ENCODE measurements at regions not wholly inside any gene's neighbourhood (a gene's known extent, or its start where the extent isn't known, plus 50 kb on each side); places are given as distances from the start of the nearest gene placed in this dataset.

DNA sequence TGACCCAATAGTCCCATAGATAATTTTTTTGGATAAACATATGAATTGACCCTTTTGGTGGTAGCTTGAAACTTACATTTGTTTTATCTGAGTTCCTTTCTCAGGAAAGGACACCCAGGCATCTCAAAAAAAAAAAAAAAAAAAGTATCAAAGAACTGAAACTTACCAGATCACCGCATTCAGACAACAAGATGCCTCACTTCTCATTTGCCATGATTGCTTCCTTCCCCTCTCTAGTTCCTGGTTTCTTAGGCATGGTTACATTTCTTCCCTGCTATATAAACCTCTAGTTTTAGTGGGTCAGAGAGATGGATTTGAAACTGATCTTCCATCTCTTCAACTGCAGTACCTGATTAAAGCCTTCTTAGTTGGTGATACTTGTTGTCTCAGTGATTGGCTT, 240.1 kb downstream of the ACKR3 start:
- no peak for DNase-seq

GRCh38 chr2:236811062-236811656, 241.5 kb downstream of the ACKR3 start:
- no peak for DNase-seq

DNA sequence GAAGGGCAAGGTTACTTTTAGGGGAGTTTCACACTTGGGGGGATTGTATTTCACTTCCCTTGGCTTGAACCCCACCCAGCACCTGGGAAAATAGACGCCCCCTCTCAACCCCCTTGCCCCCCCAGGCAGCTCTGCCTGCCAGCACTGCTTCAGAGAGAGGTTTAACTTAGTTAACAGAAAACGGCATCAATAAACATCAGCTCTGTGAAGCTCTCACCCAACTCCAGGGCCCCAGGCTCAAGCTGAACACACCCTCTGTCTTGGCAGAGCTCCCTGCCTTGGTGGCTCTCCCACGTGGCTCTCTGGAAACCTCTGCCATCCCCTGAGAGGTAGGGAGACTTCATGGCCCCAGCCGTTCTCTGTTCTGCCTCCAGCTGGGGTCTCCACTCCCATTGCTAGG, 244.1 kb downstream of the ACKR3 start:
- no peak for DNase-seq

DNA sequence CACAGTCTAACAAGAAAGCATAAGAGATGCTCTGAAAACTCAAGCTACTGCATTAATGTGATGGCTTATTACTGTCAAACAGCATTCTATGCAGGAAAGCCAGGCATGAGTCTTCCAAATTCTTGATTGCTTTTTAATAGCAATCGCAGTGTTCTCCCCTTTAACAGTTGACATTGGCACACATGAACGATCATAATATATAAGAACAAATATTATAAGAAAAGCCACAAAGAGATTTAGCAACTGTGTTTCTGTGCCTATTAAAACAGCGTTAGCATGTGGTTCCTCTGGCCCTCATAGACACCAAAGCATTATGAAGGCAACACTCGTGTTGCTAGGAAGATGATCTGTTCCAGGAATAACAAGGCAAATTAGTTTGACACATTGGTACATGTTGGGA, 245.0 kb downstream of the ACKR3 start:
- no peak for DNase-seq

DNA sequence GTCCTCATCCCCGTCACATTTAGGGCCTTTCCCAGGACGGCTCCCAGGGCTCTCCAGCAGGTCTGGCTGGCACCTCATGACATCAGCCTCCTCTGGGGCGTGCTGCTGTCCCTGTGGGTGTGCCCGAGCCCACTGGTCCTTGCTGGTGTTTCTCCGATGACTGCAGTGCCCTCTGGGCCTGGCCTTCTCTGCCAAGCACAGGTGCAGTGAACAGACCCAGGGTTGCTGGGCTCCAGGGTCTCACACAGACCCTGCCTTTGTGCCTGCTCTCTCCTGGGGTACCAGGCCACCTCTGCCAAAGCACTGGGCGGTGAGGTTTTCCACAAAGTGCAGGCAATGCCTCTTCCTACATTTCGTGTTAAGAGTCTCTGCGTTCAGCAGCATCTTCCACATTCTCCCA, 246.1 kb downstream of the ACKR3 start:
- DNase-seq: no peak

- DNase-seq: no peak
Observed at GRCh38 chr2:236816197-236817170, 246.9 kb downstream of the ACKR3 start.

- no peak for DNase-seq
Observed at GRCh38 chr2:236818281-236819045, 248.8 kb downstream of the ACKR3 start.

- DNase-seq: no peak
Observed at GRCh38 chr2:236819275-236820002, 249.8 kb downstream of the ACKR3 start.

GRCh38 chr2:236820763-236821344, 251.2 kb downstream of the ACKR3 start:
- DNase-seq: no peak

- DNase-seq: no peak
Observed at GRCh38 chr2:236823041-236823629, 253.5 kb downstream of the ACKR3 start.

DNA sequence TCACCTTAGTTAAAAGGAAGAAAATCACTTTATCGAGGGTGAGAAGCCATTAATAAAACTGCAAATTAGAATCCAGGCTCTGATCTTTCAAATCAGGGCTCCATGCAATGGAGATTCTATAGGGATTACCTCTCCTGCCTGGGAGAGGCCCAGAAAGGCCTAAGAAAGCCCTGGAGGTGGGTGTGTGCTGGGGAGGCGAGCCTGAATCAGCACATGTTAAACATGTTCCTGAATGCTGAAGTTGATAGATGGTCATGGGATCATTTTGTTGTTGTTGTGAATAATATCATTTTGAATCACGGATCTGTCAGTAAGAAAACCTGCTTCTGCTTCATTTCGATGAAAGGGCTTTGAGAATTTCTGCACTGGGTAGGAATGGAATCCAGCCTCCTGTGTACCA, 254.3 kb downstream of the ACKR3 start:
- DNase-seq: no peak

DNA sequence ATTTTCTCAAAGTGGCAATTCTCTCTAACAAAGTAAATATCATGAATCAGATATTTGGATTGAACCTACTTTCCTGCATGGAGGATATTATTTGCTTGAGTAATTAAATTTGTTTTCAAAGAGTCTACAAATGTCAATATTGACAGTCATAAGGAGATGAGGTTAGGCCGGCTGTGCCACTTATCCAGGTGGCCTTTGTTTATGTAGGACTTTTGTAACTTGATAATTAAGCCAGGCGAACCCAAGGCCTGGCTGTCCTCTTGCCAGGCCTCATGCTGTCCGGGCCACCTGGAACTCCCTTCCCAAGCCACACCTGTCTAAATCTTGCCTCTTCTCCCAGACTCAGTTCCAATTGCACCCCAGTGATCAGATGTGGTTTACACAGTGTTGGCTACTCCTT, 255.2 kb downstream of the ACKR3 start:
- DNase-seq: peak; percentile 84

- no peak for DNase-seq
Observed at GRCh38 chr2:236825989-236826510, 256.4 kb downstream of the ACKR3 start.

GRCh38 chr2:236826606-236827156, 257.1 kb downstream of the ACKR3 start:
- DNase-seq: peak; percentile 99

DNA sequence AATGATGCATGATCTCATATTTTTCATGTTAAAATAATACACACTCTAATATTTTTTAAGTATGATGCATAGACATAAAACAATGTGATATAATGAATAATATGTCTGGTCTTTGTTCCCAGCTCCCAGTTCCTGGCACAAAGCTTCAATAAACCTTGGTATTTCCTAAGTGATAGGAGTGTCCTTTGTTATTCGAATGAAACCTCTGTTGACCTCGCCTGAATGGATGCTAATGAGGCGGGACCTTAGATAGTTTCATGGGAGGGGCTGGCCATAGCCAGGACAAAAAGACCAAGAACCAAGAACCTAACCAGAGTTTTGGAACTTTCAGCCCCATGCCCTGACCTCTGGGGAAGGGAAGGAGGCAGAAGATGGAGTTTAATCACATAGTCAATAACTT, 257.7 kb upstream of the COPS8 start:
- DNase-seq: no peak

- no peak for DNase-seq
Observed at GRCh38 chr2:236828820-236829219, 256.9 kb upstream of the COPS8 start.

- DNase-seq: no peak
Observed at GRCh38 chr2:236830926-236831325, 254.8 kb upstream of the COPS8 start.

GRCh38 chr2:236831698-236832097, 254.0 kb upstream of the COPS8 start:
- no peak for DNase-seq

- DNase-seq: no peak
Observed at GRCh38 chr2:236833501-236834073, 252.1 kb upstream of the COPS8 start.

DNA sequence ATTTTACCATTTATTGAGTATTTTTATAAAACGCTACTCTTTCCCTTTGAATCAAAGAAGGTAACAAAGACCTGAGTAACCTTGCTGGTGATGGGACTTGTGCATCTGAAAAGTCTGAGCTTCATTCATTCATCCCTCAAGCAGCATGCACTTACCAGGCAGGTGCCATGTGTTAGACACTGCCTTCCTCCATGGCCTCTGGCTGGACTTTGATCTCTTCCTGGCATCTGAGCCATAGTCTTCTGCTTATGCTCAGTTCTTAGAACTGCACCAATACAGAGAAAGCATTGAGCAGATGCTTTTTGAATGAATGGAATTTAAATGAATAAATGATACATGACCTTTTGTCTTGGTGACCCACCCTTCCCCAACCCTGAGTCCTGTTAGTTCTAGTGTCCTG, 251.4 kb upstream of the COPS8 start:
- DNase-seq: no peak

All from NCI-H2029 treated with DMSO at 0.1 percent for 48 hours (cell line).